ENCODE measurements at regions not wholly inside any gene's neighbourhood (a gene's known extent, or its start where the extent isn't known, plus 50 kb on each side); places are given as distances from the start of the nearest gene placed in this dataset.
"Not testable (repeated sequence)": the region's sequence is repeated elsewhere in the genome, so short reads cannot be mapped to it uniquely, and the experiment has no call there.

- no peak for DNase-seq (ENCODE audit: low spot score)
Measured at GRCh38 chr9:34793428-34793827, 83.5 kb upstream of the CCL21 start.

DNA sequence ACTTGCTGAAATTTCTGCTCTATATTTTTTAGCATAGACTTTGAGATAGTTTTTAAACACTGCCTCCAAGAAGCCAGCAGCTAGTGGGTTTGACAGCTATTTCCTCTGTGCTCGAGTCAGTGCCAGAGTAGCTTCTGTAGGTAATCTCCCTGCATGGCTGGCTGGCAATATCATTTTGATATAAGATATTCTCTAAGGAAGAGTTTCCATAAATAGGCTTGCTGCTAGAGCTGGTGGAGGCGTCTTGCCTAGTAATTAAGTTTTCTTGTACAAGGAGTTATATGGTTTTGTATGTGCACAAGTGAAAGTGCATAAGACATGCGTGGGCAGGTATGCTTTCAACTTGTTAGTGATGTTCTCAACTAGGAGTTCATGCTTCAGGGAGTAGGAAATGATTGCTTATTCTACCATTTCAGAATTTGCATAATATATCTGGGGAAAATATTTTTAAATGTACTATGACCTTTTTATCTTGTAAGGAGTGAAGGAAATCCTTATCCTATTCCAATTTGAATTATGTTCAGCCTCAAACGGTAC lies 74.1 kb upstream of the CCL21 start:
- DNase-seq (ENCODE audit: low spot score) = no peak

DNA sequence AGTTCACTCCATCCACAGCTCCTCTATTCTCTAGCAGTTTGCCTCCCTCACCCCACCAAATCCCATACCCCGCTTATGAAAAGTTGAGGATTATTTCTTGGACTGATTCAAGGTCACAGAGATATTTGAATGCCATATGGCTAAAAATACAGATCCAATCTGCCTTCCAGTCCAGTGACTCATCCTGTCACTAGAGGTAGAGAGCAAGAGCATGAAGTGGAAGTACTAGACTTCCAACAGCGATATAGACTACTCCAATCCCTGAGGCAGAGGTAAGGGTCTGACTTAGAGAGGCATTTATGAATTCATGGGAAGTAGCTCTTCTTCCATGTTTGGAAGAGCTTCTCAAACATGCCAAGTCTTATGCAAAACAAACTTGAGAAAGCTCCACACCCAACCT lies 72.4 kb upstream of the CCL21 start:
- DNase-seq (ENCODE audit: low spot score) = no peak

- no peak for DNase-seq (ENCODE audit: low spot score)
Measured at GRCh38 chr9:34777666-34778065, 67.7 kb upstream of the CCL21 start.

DNA sequence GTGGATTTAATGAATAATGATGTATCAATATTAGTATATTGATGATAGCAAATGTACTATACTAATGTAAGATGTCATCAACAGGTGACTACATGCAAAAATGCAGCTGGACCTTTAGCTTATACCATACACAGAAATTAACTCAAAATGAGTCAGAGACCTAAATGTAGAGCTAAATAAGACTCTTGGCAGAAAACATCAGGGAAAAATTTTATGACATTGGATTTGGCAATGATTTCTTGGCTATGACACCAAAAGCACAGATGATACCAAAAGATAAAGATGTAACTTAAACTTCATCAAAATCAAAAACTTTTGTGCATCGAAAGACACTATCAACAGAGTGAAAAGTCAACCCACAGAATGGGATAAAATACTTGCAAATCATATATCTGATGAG lies 64.0 kb upstream of the CCL21 start:
- DNase-seq (ENCODE audit: low spot score) = no peak

GRCh38 chr9:34773306-34773910 lies 63.5 kb upstream of the CCL21 start:
- DNase-seq (ENCODE audit: low spot score) = no peak

GRCh38 chr9:34771007-34771406 lies 61.1 kb upstream of the CCL21 start:
- DNase-seq (ENCODE audit: low spot score) = no peak

- DNase-seq (ENCODE audit: low spot score) = not testable (repeated sequence)
Measured at GRCh38 chr9:34767087-34767486, 57.2 kb upstream of the CCL21 start.

GRCh38 chr9:34760196-34761040 lies 50.5 kb upstream of the CCL21 start:
- not testable (repeated sequence) for DNase-seq (ENCODE audit: low spot score)

Data from hematopoietic multipotent progenitor cell treated with erythropoietin and hydrocortisone succinate and interleukin-3 and kit ligand, for 17 days (in vitro differentiated cells).